ENCODE measurements at regions not wholly inside any gene's neighbourhood (a gene's known extent, or its start where the extent isn't known, plus 50 kb on each side); places are given as distances from the start of the nearest gene placed in this dataset.

- TF ChIP-seq, protein P1, sequence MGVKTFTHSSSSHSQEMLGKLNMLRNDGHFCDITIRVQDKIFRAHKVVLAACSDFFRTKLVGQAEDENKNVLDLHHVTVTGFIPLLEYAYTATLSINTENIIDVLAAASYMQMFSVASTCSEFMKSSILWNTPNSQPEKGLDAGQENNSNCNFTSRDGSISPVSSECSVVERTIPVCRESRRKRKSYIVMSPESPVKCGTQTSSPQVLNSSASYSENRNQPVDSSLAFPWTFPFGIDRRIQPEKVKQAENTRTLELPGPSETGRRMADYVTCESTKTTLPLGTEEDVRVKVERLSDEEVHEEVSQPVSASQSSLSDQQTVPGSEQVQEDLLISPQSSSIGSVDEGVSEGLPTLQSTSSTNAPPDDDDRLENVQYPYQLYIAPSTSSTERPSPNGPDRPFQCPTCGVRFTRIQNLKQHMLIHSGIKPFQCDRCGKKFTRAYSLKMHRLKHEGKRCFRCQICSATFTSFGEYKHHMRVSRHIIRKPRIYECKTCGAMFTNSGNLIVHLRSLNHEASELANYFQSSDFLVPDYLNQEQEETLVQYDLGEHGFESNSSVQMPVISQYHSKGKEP (CRISPR knock-in tag; IDR thresholded peaks at IDR 0.05), result no peak
- TF ChIP-seq ZNF724P (CRISPR knock-in tag; IDR thresholded peaks at IDR 0.05; ENCODE audit: borderline replicate concordance), result no peak
Observed at GRCh38 chr9:86757382-86757720, 190.0 kb downstream of the GAS1 start (continued).

DNA sequence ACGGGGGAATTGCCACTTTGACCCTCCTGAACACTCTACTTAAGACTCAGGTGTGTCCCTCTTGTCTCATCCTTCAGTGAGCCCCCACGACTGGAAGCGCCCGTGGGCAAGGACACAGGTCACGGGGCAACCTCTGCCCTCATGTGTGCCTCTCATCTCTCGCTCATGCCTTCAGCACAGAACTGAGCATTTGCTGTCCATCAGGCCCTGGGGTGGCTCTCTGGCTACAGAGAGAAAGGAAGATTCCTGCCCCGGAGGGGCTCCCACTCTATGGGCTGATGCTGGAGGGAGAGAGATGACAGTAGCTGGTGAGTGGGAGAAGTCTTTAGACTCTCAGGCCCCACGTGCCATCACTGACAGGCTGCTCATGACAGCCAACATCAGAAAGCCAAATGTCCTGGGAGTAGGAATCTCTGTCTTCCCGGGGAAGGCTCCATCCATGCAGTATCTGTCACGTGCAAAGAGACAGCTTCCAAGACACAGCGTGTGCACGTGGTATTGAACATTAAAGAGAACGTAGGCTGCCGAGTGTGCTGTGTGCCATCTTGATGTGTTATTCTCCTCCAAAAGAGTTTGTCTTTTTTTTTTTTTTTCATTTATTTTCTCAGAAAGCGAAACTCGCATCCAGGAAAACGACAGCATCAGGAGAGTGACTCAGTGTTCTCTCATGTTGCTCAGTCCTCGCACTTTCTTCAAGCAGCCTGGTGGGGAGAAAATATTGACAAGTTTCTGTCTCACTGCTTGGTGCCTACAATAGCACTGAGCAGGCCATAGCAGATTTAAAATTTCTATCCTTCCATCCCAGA lies 190.5 kb downstream of the GAS1 start:
- WGBS (ENCODE audit: low lambda C conversion rate), result 10% methylated on average over 15 of the region's 18 CpGs
- Histone ChIP-seq H2AFZ (ENCODE audit: low read length) (no peak overlapping the region), H3K4me1 (ENCODE audit: insufficient read depth, low read length) (no peaks in the 10 kb centered on the region), H3K9me3 (ENCODE audit: low read length) (no peaks in the 10 kb centered on the region), H3K36me3 (replicated peaks in 1 of 2; ENCODE audit: control insufficient read depth in 1 of 2, insufficient read depth in 2 of 2, low read length in 2 of 2) (no peaks in the 10 kb centered on the region), H3K27ac (ENCODE audit: extremely low read length, insufficient read depth, low read length) (no peak overlapping the region), H3K4me3 (replicated peaks in 1 of 3; ENCODE audit: insufficient read depth in 1 of 3, low read depth in 2 of 3, low read length in 3 of 3) (no peak overlapping the region), H3K27me3 (ENCODE audit: control insufficient read depth in 1 of 2, insufficient read depth in 2 of 2, low read length in 2 of 2) (peaks cover 2 to 10% of the 10 kb centered on the region in 2 experiments; a peak in 1 of 5 replicates), H3K9ac (ENCODE audit: insufficient read depth, low read depth, low read length) (no peak overlapping the region), H3K4me2 (ENCODE audit: low read depth, low read length) (no peak overlapping the region), H3K79me2 (ENCODE audit: insufficient read depth, low read length) (no peaks in the 10 kb centered on the region), H4K20me1 (ENCODE audit: insufficient read depth, low read length) (no peaks in the 10 kb centered on the region)
- no TSS peak for BruUV-seq (replicated peaks)
- in situ Hi-C loops (cut with HindIII; ENCODE audit: extremely low pct_ligation_motif_present, low pct_unique_long_range_greater_than_20kb) (no loop called here), intact Hi-C loops (cut with micrococcal nuclease; ENCODE audit: unreplicated experiment) (no loop called here)
- ATAC-seq (no peak), FAIRE-seq (no peak), DNase-seq (ENCODE audit: low spot score) (no peak)
- TF ChIP-seq, protein P2, sequence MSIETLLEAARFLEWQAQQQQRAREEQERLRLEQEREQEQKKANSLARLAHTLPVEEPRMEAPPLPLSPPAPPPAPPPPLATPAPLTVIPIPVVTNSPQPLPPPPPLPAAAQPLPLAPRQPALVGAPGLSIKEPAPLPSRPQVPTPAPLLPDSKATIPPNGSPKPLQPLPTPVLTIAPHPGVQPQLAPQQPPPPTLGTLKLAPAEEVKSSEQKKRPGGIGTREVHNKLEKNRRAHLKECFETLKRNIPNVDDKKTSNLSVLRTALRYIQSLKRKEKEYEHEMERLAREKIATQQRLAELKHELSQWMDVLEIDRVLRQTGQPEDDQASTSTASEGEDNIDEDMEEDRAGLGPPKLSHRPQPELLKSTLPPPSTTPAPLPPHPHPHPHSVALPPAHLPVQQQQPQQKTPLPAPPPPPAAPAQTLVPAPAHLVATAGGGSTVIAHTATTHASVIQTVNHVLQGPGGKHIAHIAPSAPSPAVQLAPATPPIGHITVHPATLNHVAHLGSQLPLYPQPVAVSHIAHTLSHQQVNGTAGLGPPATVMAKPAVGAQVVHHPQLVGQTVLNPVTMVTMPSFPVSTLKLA (IDR thresholded peaks at IDR 0.05), result 0 out of 2 replicates have a peak, but pooled peaks have one; percentile 12
- TF ChIP-seq THAP8 (CRISPR knock-in tag; IDR thresholded peaks at IDR 0.05; ENCODE audit: borderline replicate concordance), result no peak
- POLR2A ChIA-PET, result no interaction called here
- CTCF ChIA-PET (ENCODE audit: low intra/inter-chr PET ratio, low total read pairs), result no interaction called here

Data from HepG2 (cell line).